ENCODE measurements at regions not wholly inside any gene's neighbourhood (a gene's known extent, or its start where the extent isn't known, plus 50 kb on each side); places are given as distances from the start of the nearest gene placed in this dataset.

DNA sequence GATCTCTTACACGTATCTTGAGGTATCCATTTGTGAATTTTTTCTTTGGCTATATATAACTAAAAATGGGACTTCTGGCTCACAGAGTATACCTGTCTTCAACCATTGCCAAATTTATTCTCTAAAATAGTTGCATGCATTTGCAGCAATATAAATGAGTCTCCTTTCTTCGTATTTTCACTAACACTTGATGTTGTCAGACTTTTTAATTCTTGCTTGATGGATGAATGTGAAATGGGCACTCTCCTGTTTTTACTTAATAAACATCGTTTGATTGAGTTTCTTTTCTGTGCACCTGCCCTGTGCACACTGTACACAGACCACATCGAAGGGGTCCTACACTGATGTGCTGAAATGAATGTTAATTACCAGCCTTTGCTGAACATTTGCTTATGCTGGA is 121.8 kb downstream of the DDX1 start:
- TF ChIP-seq POLR2AphosphoS5 (IDR thresholded peaks at IDR 0.05; ENCODE audit: low read depth, low read length) (no peak), POLR2A (IDR thresholded peaks at IDR 0.05; ENCODE audit: low read depth, low read length) (no peak)

Measured in GM12892 (cell line).